ENCODE measurements at regions not wholly inside any gene's neighbourhood (a gene's known extent, or its start where the extent isn't known, plus 50 kb on each side); places are given as distances from the start of the nearest gene placed in this dataset.
A peak's percentile ranks its signal among the peaks of the same experiment; 100 is the strongest.
"Not testable (repeated sequence)": the region's sequence is repeated elsewhere in the genome, so short reads cannot be mapped to it uniquely, and the experiment has no call there.

DNA sequence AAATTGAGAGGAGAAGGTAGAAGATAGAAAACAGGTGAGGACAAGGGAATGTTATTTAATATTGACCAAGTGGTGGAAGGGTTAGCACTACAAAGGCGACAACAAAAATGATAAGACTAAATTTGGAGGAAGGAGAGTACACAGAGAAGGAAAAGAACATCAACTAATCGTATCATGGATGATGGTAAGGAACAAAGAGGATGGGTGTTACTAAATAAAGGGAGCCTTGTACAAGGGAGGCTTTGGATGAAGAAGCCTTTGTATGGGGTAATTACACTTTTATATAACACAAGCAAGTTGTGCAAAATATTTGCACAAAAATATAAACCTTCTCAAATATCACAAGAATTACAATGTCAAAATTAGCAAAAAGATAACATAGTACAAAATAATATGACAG, 125.7 kb downstream of the ZNF608 start:
- no peak for DNase-seq (ENCODE audit: low read depth)

DNA sequence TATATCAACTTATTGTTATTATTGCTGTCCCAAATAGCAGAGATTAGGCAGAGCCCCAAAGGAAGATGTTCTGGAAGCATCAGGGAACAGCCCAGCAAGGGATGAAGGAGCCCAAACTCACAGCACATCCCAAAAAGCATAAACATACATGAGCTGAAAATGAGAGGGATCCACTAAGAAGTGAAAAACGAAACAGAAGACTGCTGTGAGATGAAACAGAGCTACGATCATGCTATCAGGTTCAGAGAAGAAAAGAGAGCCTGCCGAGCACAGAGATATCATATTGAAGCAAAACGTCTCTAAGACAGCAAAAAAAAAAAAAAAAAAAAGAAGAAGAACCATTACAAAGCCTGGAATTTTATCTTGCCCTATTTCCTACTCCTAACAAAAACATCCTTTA, 127.3 kb downstream of the ZNF608 start:
- DNase-seq (ENCODE audit: low read depth), result no peak

DNA sequence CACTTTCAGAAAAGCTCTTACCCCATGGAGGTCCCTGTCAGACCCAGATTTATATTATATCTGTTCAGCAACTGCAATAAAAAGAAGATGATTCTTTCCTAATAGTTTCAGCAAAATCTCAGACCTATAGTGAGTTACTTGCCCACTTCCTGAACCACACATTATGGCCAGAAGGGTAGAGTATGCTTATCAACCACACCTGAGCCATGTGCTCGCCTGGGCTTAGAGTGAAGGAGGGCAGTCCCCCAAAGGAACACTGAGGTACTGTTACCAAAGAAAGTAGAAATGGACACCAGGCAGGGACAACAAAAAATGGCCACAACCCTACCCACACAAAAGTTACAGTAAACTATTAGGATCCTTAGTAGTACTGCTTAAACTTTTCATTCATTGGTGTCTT, 128.7 kb downstream of the ZNF608 start:
- no peak for DNase-seq (ENCODE audit: low read depth)

DNA sequence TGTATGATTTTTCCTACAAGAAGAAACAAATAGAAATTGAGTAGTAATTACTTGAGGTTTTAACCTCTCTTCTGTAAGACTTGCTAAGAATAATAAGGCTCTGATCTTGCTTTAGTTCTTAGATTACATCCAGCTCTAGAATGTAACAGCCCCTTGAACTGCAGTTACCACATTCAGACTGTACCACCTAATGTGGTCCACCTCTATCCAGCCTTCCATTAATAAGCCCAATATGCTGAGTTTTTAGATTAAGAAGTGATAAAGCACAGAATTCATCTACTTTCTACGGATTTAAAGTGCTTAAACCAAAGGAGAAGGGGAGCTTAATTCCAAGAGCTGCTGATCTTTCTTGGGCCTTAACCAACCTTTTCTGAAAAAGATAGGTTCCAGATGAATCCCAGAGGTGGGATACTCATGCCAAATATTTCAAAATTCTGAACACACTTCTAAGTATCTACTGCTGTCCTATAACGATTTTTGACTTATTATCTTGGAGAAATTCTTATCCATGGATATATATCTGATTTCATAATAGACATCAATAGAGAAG, 131.5 kb downstream of the ZNF608 start:
- no peak for DNase-seq (ENCODE audit: low read depth)

DNA sequence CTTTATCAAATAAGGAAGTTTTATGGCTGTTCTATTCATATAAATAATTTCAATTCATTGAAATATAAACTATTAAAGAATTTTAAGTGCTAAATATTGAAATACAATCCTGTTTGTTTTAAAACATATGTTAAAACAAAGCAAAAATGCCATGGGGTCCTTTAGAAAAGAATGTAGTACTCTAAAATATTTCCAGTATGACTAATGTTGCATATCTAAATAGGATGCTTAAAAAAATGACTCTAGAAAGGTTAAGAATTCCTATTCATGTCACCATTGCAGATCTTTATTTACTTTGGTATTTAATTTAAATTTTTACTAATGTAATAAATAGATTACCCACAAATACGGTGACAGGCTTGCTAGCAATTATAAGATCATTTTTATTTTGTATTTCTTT, 132.3 kb downstream of the ZNF608 start:
- DNase-seq (ENCODE audit: low read depth), result no peak

DNA sequence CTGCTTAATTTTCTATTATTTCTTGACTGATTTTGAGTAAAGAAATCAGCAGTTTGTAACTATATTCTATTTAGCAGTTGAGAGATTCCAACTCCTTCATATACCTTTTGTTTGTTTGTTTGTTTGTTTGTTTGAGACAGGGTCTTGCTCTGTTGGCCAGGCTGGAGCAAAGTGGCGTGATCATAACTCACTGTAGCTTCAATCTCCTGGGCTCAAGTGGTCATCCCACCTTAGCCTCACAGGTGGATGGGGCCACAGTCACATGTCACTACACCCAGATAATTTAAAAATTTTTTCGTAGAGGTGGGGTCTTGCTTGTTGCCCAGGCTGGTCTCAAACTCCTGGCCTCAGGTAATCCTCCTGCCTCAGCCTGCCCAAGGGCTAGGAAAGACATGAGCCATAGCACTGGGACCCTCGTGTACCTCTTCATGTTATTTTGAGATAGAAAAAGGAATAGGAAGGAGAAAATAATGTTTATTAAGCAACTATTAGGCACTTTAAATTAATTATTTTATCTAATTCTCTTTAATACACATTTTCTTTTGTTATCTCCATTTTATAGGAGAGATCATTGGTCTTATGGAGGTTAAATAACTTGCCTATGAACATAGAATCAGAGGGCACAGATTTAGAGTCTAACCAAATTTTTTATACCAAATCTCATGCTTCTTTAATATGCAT, 133.0 kb downstream of the ZNF608 start:
- no peak for DNase-seq (ENCODE audit: low read depth)

DNA sequence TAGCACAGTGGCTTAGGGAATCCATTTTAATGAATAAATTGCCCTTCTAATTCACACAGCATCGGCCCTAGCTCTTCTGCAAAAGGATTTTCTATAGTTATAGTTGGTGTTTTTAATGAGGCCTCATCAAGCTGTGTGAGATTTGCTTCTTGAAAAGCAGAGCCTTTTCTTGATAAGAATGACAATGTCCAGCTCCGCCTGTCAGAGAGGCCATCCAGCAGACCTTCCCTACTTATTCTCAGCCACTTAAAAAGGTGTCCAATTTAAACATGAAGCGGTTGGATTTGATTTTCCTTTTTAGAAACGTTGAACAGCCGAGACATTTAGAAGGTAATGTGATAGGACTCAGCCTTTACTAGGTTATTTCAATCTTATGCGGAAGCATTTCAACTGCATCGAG, 134.4 kb downstream of the ZNF608 start:
- no peak for DNase-seq (ENCODE audit: low read depth)

DNA sequence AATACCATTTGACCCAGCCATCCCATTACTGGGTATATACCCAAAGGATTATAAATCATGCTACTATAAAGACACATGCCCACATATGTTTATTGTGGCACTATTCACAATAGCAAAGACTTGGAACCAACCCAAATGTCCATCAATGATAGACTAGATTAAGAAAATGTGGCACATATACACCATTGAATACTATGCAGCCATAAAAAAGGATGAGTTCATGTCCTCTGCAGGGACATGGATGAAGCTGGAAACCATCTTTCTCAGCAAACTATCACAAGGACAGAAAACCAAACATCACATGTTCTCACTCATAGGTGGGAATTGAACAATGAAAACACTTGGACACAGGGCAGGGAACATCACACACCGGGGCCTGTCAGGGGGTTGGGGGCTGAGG, 135.2 kb downstream of the ZNF608 start:
- not testable (repeated sequence) for DNase-seq (ENCODE audit: low read depth)

DNA sequence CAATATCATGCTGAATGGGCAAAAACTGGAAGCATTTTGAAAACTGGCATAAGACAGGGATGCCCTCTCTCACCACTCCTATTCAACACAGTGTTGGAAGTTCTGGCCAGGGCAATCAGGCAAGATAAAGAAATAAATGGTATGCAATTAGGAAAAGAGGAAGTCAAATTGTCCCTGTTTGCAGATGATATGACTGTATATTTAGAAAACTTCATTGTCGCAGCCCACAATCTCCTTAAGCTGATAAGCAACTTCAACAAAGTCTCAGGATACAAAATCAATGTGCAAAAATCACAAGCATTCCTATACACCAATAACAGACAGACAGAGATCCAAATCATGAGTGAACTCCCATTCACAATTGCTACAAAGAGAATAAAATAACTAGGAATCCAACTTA, 136.8 kb downstream of the ZNF608 start:
- DNase-seq (ENCODE audit: low read depth), result not testable (repeated sequence)

DNA sequence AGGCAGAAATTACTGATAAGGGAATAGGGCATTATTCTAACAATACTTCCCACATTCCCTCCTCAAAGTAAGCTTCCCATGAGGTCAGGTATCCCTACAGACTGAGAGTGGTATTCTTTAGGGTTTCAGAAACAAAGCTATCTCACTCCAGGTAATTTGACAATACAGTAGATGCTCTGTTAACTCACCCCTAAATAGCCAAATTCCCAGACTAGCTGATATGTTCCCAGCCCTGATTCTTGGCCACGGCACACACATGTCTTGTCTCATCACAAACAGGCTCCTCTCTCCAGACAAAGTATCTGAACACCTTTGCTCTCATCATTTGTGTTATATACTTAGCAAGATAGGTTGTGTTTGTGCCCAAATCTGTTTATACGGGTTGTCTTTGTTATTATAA, 139.9 kb downstream of the ZNF608 start:
- DNase-seq (ENCODE audit: low read depth), result no peak

DNA sequence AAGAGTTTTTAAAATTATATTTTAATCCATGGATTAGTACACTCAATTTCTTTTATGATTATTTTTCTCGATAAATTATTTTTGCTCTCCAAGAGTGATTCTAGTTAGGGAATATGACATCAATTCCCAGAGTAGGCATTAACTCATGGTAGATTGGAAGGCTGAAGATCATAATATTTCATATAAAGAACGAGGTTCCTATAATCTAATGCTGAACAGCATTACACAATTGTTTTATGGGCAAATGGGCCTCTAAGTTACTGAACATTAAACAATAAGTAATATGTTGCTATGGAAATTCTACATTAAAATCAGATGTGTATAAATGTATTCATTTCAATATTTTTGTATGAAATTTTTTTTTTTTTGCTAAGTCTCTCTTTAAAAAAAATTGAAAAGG, 140.3 kb downstream of the ZNF608 start:
- no peak for DNase-seq (ENCODE audit: low read depth)

DNA sequence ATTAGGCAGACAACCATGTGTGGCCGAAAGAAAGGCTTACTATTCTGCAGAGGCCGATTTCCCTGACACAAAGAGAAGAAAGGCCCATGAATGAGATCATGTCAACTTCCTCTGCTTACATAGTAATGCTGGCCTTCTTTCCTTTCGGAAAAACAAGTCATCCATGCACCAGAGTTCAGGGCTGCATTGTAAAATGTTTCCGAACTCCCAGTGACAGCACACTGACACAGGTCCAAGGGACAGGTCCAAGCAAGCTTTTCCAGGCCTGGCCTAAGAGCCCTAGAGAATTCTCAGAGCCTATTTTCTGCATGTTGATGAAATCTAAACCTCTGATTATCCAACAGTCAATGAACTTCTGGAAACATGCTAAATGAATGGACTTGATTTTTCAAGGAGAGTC, 140.9 kb downstream of the ZNF608 start:
- peak; percentile 56 for DNase-seq (ENCODE audit: low read depth)

DNA sequence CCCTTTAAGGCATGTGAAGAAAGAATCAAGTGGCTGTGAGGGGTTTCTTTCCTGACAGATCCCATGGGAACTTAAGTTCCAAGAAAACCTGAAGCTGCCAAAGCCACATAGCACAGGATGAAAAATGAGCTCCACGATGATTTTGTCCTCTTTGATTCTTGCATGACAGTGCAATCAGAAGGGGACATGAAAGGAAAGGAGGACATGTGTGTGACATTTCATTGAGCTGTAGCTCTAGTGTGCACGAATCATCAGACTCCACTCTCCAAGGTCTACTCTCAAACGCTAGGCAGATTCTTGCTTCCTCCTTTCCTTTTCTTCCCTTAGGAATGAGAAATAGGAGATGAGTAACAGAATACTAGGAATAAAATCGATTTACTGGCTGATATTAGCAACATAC, 142.0 kb downstream of the ZNF608 start:
- no peak for DNase-seq (ENCODE audit: low read depth)

DNA sequence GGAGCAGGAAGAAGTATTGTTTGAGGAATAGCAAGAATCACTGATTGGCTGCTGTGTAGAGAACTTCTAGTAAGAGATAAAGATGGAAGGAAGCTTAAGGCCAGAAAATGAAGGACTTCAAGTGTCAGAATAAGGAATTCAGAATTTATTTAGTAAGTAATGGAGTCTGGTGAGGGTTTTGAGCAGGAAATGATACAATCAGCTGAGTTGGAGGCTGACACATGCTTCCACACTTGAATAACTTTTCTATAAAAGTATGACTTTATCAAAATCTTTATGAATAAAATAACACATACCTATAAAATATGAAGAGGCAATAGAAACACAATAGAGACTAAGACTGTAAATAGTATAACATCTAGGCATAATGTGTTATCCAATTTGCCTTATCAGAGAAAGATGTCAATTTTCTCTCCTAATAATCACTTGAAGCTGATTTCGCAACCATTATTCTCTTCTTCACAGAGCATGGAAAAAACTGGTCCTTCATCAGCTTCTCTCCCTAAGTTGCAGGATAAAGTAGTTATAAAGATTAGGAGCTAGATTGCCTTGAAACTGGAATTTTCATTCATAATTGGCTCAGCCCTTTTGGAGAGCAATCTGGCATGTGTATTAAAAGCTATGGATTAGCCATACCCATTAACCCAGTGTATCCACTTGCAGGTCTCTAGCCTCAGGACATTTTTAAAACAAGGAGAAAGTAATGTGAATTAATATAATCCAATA, 143.4 kb downstream of the ZNF608 start:
- peak; percentile 50 for DNase-seq (ENCODE audit: low read depth)

DNA sequence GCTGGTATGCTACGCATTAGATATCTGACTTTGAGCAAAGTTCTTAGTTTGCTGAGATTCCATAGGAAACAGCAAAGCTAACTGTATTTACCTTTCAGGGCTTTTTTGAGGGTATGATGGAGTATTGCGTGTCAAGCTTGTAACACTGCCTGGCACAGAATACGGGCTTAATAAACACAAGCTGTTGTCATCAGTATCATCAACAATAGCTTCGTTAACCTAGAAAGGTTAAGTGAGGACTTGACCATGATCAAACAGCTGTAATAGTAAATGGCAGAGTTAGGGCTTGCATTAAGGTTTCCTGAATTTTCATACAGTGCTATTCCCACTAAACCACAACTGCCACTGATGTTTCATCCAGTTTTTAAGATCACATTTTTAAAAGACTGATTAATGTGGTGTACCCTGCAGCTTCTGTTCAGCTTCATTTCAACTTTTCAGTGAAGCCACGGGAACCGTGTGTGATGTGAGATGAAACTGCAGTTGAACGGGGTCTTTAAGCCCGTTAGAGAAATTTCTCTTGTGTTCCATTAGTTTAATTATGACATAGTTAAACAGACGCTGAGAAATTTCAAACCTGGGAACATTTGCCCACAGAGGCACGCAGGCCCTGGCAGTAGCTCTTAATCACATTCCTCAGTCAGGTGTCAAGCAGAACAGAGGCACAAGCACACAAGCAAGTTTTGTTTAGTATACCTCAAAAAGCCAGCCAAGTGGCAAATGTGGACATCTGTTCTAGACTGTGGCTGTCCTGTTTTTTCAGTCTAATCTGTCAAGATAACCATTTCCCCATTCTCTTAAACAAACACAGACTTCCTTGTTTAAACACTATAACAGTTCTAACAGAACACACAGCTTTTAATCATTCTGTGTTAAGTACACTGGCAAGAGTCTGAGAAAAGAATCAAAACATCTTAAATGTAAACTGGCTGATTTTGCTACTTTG, 147.1 kb downstream of the ZNF608 start:
- DNase-seq (ENCODE audit: low read depth), result peak; percentile 98

DNA sequence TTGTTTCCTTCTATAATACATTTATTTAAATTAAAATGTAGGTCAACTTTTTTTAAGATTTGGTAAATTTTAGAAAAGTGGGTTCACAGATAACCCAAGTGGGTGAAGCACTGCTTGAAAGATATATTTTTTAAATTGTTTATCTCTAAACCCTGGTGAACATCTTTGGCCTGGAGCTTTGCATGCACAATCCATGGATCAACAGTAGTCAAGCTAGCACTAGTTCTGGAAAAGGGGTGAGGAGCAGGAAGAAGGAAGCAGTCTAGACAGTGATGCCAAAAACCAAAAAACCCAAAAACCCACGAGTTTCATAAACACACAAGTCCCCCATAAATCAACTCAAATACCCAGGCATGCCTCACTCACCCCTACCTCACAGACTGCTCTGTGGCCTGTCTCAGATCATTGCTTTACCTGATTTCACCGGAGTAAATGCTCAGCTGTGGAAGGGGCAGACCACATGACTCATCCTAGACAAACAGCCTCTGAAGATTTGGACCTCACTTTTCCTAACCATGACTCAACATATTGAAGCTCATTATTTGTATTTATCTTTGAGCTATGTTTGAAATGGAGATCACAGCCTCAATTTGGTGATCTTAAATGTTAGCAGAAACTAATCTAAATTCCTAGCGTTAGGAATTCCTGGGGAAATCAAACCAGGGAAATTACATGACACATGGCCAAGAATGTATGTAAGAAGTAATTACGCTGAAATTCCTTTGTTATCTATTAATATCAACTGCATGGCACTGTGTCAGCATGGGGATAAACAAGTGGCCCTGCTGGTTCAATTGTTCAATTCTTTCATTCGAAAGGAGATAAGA, 149.6 kb downstream of the ZNF608 start:
- peak; percentile 98 for DNase-seq (ENCODE audit: low read depth)

DNA sequence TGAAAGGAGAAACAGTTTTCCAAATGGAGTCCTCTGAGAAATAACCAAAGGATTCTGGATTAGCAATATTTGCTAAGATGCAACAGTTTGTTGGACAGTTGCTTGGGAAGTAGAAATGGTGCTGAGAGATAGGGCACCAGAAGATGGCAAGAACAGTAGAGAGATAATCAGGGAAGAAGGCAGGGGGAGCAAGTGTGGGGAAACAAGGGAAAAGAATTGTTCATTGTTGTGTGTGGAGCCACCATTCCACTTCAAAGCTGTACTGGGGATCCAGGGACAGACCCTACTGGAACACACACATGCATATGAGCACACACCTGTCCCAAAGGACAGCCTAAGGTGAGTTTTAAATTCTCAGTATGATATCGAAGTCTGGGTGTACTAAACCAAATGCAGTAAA, 152.5 kb downstream of the ZNF608 start:
- DNase-seq (ENCODE audit: low read depth), result no peak

DNA sequence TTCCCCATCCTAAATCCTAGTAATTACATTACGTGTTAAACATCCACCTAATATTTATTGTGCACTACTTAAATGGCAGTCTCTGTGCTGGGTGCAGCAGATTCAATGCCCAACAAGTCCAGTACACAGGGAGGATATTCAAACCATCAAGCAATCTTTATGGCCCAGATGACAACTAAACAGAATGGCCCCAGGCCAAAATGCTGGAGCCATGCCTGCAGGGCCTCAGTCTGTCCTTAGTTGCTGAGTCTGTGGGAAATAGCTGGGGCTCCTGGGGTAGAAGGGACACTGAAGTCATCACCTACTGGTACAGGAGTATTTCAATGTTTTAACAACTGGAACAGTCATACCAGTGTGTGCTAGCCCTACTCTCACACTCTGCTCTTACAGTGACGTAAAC, 153.5 kb downstream of the ZNF608 start:
- DNase-seq (ENCODE audit: low read depth), result no peak

DNA sequence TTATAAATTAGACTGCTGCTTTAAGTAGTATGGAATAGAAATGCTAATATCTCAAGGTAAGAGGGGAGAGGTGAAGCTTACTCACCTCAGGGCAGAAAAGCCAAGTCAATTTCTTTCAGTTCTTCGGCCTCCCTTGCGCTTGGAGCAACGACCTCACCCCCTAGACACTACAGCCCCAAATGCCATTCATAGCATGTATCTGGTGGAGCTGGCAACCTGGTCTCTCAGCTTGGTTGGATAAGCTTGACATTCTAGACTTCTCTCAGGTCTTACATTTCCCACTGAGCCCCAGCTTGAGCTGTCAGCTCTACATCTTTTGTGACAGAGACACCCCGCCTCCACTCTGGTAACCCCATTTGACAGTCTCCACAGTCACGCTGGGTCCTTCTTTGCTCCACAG, 154.9 kb downstream of the ZNF608 start:
- DNase-seq (ENCODE audit: low read depth), result no peak

DNA sequence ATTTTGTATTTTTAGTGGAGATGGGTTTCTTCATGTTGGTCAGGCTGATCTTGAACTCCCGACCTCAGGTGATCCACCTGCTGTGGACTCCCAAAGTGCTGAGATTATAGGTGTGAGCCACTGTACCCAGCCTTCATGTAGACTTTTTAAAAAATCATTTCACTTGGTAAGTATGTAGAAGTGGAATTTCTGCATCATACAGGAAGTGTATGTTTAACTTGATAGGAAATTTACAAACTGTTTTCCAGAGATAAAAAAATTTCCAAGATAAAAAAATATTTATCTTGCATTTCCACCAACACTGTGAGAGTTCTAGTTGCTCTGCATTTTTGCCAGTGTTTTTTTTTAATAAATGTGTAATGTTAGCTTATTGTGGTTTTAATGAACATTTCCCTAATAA, 155.8 kb downstream of the ZNF608 start:
- DNase-seq (ENCODE audit: low read depth), result no peak

DNA sequence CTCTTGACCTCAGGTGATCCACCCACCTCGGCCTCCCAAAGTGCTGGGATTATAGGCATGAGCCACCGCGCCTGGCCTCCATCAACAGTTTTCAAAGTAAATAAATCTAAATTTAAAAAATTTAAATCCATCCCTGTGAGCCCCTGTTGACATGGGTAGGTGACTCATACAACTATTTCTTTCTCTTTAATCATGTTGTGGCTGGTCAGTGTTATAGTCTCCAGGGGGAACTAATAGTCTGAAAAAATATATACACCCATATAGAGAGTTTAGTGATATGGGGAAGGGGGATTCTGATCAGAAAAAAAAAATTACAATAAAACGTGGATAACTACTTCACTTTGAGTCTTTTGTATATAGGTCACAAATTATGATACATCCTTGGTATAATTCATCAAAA, 159.2 kb downstream of the ZNF608 start:
- no peak for DNase-seq (ENCODE audit: low read depth)

Data from renal cortical epithelial cell (primary cell).